Endothelial cell (in vitro differentiated cells): ENCODE measurements at regions not wholly inside any gene's neighbourhood (a gene's known extent, or its start where the extent isn't known, plus 50 kb on each side); places are given as distances from the start of the nearest gene placed in this dataset.

Experiments used
- DNase-seq: peaks from one replicate; pipeline ENCODE4 v3.0.0; 2021; ENCODE audit warnings: low spot score
- H3K27ac Mint-ChIP-seq: one replicate; pipeline ENCODE4 v1.8.0; 2021; ENCODE audit warnings: mixed read lengths, inconsistent platforms; ENCODE audit not compliant: unreplicated experiment
- H3K27me3 Mint-ChIP-seq: one replicate; pipeline ENCODE4 v1.8.0; 2021; ENCODE audit warnings: mild to moderate bottlenecking, moderate library complexity, mixed read lengths, inconsistent platforms; ENCODE audit not compliant: unreplicated experiment
- H3K36me3 Mint-ChIP-seq: one replicate; pipeline ENCODE4 v1.8.0; 2021; ENCODE audit warnings: mild to moderate bottlenecking, low read depth, mixed read lengths, inconsistent platforms; ENCODE audit not compliant: unreplicated experiment
- H3K4me1 Mint-ChIP-seq: one replicate; pipeline ENCODE4 v1.8.0; 2021; ENCODE audit warnings: mild to moderate bottlenecking, mixed read lengths, inconsistent platforms; ENCODE audit not compliant: unreplicated experiment
- H3K4me3 Mint-ChIP-seq: one replicate; pipeline ENCODE4 v1.8.0; 2021; ENCODE audit warnings: mild to moderate bottlenecking, mixed read lengths, inconsistent platforms; ENCODE audit not compliant: unreplicated experiment
- H3K9me3 Mint-ChIP-seq: one replicate; pipeline ENCODE4 v1.8.0; 2021; ENCODE audit warnings: mixed read lengths, inconsistent platforms; ENCODE audit not compliant: unreplicated experiment
- TF ChIP-seq, protein P1 (sequence below): fragments of 200-600 bp; sonication (generic); IDR thresholded peaks from one replicate; pipeline ENCODE4 v1.5.0; 2021; ENCODE audit warnings: antibody characterized with exemption; ENCODE audit not compliant: unreplicated experiment

GRCh38 chr10:128209862-128210214 is 83.6 kb upstream of the MKI67 start:
- Mint-ChIP-seq H3K4me1 (peaks cover 38% of the 10 kb centered on the region), H3K4me3 (peak overlapping the region; percentile 79), H3K9me3 (no peaks in the 10 kb centered on the region), H3K27ac (no peak overlapping the region), H3K36me3 (no peaks in the 10 kb centered on the region), H3K27me3 (peaks cover 4% of the 10 kb centered on the region)
- TF ChIP-seq, protein P1, sequence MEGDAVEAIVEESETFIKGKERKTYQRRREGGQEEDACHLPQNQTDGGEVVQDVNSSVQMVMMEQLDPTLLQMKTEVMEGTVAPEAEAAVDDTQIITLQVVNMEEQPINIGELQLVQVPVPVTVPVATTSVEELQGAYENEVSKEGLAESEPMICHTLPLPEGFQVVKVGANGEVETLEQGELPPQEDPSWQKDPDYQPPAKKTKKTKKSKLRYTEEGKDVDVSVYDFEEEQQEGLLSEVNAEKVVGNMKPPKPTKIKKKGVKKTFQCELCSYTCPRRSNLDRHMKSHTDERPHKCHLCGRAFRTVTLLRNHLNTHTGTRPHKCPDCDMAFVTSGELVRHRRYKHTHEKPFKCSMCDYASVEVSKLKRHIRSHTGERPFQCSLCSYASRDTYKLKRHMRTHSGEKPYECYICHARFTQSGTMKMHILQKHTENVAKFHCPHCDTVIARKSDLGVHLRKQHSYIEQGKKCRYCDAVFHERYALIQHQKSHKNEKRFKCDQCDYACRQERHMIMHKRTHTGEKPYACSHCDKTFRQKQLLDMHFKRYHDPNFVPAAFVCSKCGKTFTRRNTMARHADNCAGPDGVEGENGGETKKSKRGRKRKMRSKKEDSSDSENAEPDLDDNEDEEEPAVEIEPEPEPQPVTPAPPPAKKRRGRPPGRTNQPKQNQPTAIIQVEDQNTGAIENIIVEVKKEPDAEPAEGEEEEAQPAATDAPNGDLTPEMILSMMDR = no peak
- no peak for DNase-seq

- TF ChIP-seq, protein P1 = peak; percentile 80
- H3K4me1 Mint-ChIP-seq = peaks cover 44% of the 10 kb centered on the region
- DNase-seq = peak; percentile 85
- H3K9me3 Mint-ChIP-seq = no peaks in the 10 kb centered on the region
- peaks cover 4% of the 10 kb centered on the region for H3K27me3 Mint-ChIP-seq
- no peaks in the 10 kb centered on the region for H3K36me3 Mint-ChIP-seq
- H3K27ac Mint-ChIP-seq = no peak overlapping the region
- peak overlapping the region; percentile 79 for H3K4me3 Mint-ChIP-seq
These were observed 84.2 kb upstream of the MKI67 start for GRCh38 chr10:128210215-128211063.

- TF ChIP-seq, protein P1 = no peak
- no peaks in the 10 kb centered on the region for H3K9me3 Mint-ChIP-seq
- peaks cover 48% of the 10 kb centered on the region for H3K4me1 Mint-ChIP-seq
- peaks cover 4% of the 10 kb centered on the region for H3K27me3 Mint-ChIP-seq
- peak overlapping the region; percentile 31 for H3K4me3 Mint-ChIP-seq
- no peak overlapping the region for H3K27ac Mint-ChIP-seq
- DNase-seq = no peak
- H3K36me3 Mint-ChIP-seq = no peaks in the 10 kb centered on the region
These were observed 84.9 kb upstream of the MKI67 start for GRCh38 chr10:128211064-128211504.

DNA sequence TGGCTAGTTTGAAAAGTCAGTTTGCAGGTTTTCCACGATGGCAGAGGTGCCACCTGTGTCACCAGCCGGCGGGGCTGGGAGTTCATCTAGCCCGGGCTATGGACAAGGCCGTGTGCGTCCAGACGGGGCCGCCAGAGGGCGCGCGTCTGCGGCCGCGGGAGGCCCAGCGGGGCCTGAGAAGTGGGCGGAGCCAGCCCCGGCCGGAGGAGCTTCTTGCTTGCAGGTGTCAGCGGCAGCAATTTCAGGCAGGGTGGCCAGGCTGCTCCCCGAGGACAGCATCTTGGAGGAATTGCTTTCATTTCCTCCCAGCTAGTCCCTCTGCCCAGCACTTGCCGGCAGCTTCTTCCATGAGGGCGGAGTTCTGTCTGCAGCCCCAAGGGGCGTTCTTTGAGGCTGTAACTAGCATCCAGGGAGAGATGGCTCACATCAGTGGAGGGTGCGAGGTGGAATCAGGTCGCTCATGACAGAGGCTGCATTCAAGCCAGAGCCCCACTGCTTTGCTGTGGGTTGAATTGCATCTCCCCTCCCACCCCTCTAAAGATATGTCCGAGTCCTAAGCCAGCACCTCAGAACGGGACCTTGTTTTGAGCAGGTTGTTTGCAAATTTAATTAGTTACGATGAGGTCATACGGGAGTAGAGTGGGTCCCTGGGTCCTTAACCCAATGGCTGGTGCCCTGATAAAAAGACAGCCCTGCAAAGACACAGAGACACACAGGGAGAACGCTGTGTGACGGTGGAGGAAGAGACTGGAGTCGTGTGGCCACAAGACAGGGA is 85.9 kb upstream of the MKI67 start:
- TF ChIP-seq, protein P1 = peak; percentile 85
- peak; percentile 92 for DNase-seq
- Mint-ChIP-seq H3K27ac (no peak overlapping the region), H3K4me1 (peaks cover 48% of the 10 kb centered on the region), H3K36me3 (no peaks in the 10 kb centered on the region), H3K9me3 (no peaks in the 10 kb centered on the region), H3K27me3 (peaks cover 4% of the 10 kb centered on the region), H3K4me3 (peak overlapping the region; percentile 31)
